Activated T-helper 17 cell treated with anti-CD3 and anti-CD28 coated beads, Interleukin-2, amount 50 U/mL, for 72 hours (primary cell): ENCODE measurements at regions not wholly inside any gene's neighbourhood (a gene's known extent, or its start where the extent isn't known, plus 50 kb on each side); places are given as distances from the start of the nearest gene placed in this dataset.
"Not testable (repeated sequence)": the region's sequence is repeated elsewhere in the genome, so short reads cannot be mapped to it uniquely, and the experiment has no call there.

Source experiments
- ATAC-seq: fragments of 150-1000 bp; cut with Tn5 transposase; replicated peaks from 2 replicates; pipeline ENCODE4 v1.10.0; 2021; ENCODE audit warnings: mild to moderate bottlenecking, moderate library complexity
- H3K27ac Mint-ChIP-seq: one replicate; pipeline ENCODE4 v1.8.0; 2022; ENCODE audit warnings: mixed read lengths
- H3K27me3 Mint-ChIP-seq: one replicate; pipeline ENCODE4 v1.8.0; 2022; ENCODE audit warnings: mixed read lengths
- H3K36me3 Mint-ChIP-seq: one replicate; pipeline ENCODE4 v1.8.0; 2022; ENCODE audit warnings: low read depth, mild to moderate bottlenecking, mixed read lengths
- H3K4me1 Mint-ChIP-seq: one replicate; pipeline ENCODE4 v1.8.0; 2022; ENCODE audit warnings: mixed read lengths
- H3K4me3 Mint-ChIP-seq: one replicate; pipeline ENCODE4 v1.8.0; 2022; ENCODE audit warnings: mild to moderate bottlenecking, mixed read lengths
- H3K9me3 Mint-ChIP-seq: one replicate; pipeline ENCODE4 v1.8.0; 2022; ENCODE audit warnings: mixed read lengths

DNA sequence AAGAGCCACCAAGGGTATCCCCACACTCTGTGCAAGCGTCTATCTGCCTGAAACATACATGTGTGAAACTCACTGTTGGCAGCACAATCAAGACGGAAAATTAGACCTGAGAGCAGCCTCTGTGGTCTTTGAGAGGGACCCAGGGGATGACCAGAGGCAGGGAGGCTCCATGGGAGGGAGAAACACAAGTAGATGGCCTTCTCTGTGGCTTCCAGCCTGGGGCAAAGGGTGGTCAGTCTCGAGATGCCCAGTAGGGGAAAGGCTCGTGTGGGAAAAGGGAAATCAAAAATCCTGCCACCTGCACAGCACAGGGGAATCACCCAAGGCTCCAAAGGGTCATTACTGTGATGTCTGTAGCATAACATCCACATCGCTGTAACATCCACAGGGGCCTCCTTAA is 823.3 kb downstream of the KCNJ18 start:
- no peak for ATAC-seq
- no peak overlapping the region for H3K4me3 Mint-ChIP-seq
- peaks cover 14% of the 10 kb centered on the region for H3K9me3 Mint-ChIP-seq
- no peaks in the 10 kb centered on the region for H3K4me1 Mint-ChIP-seq
- H3K27me3 Mint-ChIP-seq: no peaks in the 10 kb centered on the region
- no peak overlapping the region for H3K27ac Mint-ChIP-seq
- H3K36me3 Mint-ChIP-seq: no peaks in the 10 kb centered on the region

DNA sequence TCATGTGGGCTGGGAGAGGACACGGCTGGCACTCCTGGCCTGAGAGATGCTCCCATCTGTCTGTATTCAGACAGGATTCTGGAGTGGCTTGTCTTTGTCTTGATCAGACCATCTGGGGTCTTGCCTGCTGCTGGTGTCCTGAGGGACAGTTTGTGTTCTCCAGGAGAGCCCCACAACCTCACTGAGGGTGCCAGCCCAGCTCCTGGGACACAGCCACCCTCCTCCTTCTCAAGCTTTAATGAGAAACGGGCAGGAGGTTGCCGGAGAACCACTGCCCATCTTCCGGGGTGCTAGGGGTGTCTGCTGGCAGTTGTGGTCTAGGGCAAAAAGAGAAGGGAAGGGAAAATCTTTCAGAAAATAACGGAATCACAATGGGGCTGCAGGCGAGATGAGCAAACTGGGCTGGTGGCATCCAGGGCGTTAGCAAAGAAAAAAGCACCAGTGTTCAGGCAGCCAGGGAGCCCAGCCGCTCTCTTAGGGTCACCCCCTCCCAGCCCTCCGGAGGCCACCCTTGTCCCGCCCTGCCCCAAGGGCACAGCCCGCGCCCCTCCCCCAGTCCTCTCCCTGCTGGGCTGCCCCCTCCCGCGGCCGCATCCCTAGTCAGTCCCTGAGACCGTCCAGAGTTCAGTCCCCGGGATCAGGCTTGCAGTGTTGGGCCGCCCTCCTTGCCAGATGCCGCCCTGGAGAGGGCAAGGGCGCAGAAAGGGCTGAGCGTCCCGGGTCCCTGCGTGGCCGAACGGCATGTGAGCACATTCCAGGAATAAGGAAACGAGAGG is 824.7 kb downstream of the KCNJ18 start:
- no peaks in the 10 kb centered on the region for H3K27me3 Mint-ChIP-seq
- no peaks in the 10 kb centered on the region for H3K36me3 Mint-ChIP-seq
- no peak for ATAC-seq
- no peak overlapping the region for H3K4me3 Mint-ChIP-seq
- H3K4me1 Mint-ChIP-seq: no peaks in the 10 kb centered on the region
- no peak overlapping the region for H3K27ac Mint-ChIP-seq
- H3K9me3 Mint-ChIP-seq: peaks cover 7% of the 10 kb centered on the region

DNA sequence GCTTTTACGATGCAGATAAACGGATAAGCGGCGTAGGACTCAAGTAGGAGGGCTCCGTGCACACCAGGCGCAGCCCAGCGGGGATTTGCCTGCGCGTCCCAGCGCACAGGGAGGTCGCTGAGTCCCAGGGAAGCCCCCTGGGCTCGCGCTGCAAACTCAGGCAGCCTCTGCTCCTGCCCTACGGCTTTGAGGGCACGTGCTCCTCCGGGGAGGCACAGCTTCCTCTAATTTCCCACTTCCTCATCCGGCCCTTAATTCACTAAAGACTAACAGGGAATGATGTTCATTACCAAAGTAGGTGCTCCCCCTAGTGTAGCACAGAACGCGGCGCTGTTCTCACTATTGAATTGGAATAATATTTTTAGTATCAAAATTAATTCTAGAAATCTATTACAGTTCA is 825.4 kb downstream of the KCNJ18 start:
- Mint-ChIP-seq H3K36me3 (no peaks in the 10 kb centered on the region), H3K27ac (no peak overlapping the region), H3K4me1 (no peaks in the 10 kb centered on the region), H3K9me3 (peaks cover 7% of the 10 kb centered on the region), H3K4me3 (no peak overlapping the region), H3K27me3 (no peaks in the 10 kb centered on the region)
- no peak for ATAC-seq

DNA sequence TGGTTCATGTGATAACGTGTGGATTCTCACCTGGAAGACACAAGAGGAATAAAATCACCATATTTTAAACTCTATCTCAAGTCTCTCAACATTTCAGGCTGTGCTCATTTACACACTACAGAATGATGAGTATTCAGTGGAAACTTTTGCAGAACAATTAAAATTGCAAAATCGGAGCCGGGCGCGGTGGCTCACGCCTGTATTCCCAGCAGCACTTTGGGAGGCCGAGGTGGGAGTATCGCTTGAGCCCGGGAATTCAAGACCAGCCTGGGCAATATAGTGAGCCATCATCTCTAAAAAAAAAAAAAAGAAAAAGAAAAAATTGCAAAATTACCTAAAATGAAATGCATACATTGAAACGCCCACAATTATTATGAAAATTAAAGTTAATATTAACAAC is 825.9 kb downstream of the KCNJ18 start:
- Mint-ChIP-seq H3K27me3 (no peaks in the 10 kb centered on the region), H3K4me1 (no peaks in the 10 kb centered on the region), H3K36me3 (no peaks in the 10 kb centered on the region), H3K4me3 (no peak overlapping the region), H3K27ac (no peak overlapping the region), H3K9me3 (peaks cover 7% of the 10 kb centered on the region)
- ATAC-seq: no peak

DNA sequence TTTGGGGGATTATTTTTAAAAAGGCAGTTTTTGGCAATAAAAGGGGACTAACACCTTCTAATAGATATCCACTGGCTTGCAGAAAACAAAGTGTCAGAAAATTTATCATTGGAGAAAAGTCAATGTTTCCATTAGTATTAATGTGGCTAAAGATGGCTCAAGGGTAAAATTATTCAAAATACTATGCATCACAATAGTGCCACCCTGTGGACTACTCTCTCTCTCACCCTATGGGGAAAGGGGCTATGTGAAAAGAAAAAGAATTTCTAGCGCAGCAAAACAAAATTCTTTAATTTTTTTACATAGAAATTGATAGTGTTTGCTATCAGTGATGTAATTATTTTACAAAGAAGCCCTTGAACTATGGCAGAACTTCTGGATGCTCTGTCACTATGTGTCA is 856.5 kb downstream of the KCNJ18 start:
- not testable (repeated sequence) for ATAC-seq, H3K27ac Mint-ChIP-seq, H3K4me1 Mint-ChIP-seq, H3K9me3 Mint-ChIP-seq, H3K4me3 Mint-ChIP-seq, H3K27me3 Mint-ChIP-seq, H3K36me3 Mint-ChIP-seq

DNA sequence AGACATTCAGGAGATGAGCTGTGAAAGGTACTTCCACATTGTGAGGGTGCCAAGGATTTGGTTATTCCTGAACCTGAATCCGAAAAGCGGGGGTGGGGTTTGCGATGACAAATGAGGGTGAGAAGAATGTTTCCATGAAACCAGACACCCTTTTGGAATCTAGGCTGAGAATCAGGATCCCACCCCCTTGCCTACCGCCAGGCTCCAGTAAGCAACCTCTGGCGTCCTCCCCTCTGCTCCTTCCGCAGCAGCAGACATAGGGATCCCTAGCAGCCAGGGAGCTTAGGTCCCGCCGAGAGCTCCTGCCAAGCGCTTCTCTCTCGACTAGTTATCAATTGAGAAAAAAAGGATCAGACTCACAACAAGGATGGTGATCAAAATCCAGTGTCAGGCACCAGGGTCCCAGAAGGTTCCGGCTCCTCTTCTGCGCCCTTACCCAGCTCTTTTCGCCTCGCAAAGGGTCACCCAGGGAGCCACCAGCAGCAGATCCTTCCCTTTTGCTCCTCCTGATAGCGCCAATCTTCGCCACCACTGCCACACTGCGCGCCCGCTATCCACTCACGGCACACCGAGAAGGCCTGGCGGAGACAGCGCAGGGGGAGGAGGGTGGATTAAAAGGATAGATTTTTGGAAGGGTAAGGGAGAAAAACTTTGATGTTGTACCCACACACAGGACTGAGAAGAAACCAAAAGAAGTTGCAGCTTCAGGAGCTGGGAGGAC is 859.5 kb downstream of the KCNJ18 start:
- H3K27ac Mint-ChIP-seq, ATAC-seq, H3K36me3 Mint-ChIP-seq, H3K27me3 Mint-ChIP-seq, H3K4me1 Mint-ChIP-seq, H3K9me3 Mint-ChIP-seq, H3K4me3 Mint-ChIP-seq: not testable (repeated sequence)

DNA sequence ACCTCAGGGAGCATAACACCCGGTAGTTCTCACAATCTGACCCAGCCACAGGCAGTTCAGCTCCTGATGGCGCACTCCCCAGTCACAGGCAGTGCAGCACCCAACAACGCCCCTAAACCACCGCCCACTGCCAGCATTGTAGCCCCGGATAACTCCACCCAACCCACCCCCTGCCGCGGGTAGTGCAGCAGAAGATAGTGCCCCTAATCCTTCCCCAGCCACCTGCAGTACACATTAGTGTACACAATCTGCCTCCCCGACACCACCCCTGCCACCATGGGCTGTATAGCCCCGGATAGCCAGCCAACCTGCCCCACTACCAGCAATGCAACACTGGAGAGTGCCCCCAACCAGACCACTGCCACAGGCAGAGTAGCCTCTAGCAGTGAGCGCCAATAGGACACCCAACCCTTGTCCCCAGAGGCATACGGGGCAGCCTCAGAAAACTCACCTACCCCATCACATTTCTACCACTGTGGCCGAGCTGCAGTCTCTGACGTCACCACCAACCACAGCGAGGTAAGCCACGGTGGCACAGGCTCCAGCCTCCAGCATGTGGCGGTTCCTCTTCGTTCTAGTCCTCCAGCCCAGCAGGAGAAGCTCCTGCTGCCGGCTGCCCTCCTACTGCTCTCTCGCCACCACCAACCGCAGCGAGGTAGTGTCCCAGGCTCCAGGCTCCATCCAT is 877.3 kb downstream of the KCNJ18 start:
- no peak overlapping the region for H3K27ac Mint-ChIP-seq
- H3K27me3 Mint-ChIP-seq: no peaks in the 10 kb centered on the region
- H3K4me1 Mint-ChIP-seq: no peaks in the 10 kb centered on the region
- H3K9me3 Mint-ChIP-seq: peaks cover 18% of the 10 kb centered on the region
- no peak for ATAC-seq
- no peaks in the 10 kb centered on the region for H3K36me3 Mint-ChIP-seq
- no peak overlapping the region for H3K4me3 Mint-ChIP-seq

DNA sequence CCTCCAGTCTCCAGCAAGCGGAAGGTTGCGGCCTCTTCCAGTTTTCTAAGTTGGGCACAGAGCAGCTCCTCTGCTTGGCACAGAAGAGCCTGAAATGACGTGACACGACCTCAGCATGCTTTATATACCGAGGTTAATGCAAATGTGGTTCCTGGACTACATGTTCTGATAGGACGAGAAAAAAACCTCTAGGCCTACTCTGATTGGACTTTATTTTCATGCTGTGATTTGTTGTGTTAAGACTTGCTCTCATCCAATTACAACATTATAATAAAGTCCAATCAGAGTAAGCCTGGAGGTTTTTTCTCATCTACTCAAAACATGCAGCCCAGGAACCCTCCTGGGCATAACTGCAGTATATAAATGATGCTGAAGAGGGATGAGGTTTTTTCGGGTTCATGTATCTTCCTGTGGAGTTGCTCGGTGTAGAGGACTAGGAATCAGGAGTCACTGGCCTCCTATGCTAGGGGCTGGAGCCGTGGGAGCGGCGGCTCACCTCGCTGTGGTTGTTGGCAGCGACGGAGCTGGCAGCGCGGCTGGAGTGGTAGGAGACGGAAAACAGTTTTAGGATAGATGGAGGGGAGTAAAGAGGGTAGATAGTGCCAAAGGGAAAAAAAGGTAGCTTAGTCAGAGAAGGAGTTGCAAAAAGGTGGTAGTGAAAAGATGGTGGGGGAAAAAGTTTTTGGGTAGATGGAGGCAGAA is 878.0 kb downstream of the KCNJ18 start:
- Mint-ChIP-seq H3K9me3 (peaks cover 18% of the 10 kb centered on the region), H3K36me3 (no peaks in the 10 kb centered on the region), H3K4me3 (no peak overlapping the region), H3K4me1 (no peaks in the 10 kb centered on the region), H3K27ac (no peak overlapping the region), H3K27me3 (no peaks in the 10 kb centered on the region)
- no peak for ATAC-seq

DNA sequence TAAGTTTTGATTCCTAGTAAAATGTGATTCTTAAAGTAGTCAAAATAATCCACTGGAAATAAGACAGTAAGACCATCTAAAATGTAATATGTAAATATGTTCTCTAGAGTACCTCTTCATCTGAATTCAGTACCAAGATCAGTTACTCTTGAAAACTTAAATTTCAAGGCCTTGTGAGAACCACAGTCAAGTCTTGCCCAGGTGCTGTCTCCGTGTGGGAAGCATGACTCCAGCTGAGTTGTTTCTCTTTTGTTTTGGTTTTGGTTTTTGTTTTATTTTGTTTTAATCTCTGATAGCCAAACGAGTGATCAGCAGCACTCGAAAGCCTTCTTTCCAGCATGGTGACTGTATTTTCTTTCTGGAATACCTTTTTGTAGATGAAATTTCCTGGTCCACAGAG is 907.0 kb downstream of the KCNJ18 start:
- H3K27me3 Mint-ChIP-seq: no peaks in the 10 kb centered on the region
- no peaks in the 10 kb centered on the region for H3K36me3 Mint-ChIP-seq
- H3K4me1 Mint-ChIP-seq: no peaks in the 10 kb centered on the region
- no peak for ATAC-seq
- no peak overlapping the region for H3K4me3 Mint-ChIP-seq
- peaks cover 5% of the 10 kb centered on the region for H3K9me3 Mint-ChIP-seq
- no peak overlapping the region for H3K27ac Mint-ChIP-seq

DNA sequence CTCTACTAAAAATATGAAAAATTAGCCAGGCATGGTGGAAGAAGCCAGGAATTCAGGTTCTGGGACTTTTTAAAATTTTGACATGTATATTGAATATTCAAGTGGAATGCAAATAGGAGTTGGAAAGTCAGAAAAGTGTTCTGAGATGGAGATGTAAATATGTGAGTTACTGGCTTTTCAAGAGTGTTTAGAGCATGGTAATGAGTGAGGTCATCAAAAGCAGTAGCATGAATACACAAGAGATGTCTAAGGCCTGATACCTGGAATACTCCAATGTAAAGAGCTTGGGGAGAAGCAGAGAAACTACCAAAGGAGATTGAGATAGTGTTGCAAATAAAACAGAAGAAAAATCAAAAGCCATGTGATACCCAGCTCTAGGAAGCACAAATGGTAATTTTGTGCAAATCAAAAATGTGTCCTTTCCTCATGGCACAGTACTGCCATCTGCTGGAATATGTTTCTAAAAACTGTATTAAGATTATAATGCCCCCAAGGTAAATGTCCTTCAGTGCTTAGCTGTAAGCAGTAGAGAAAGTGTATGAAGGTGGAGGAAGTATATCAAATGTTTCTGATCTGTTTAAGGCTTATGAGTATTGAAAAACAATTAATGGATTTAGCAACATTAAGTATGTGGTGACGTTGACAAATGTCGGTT is 908.4 kb downstream of the KCNJ18 start:
- Mint-ChIP-seq H3K9me3 (peaks cover 5% of the 10 kb centered on the region), H3K4me3 (no peak overlapping the region), H3K27ac (no peak overlapping the region), H3K36me3 (no peaks in the 10 kb centered on the region), H3K27me3 (no peaks in the 10 kb centered on the region), H3K4me1 (no peaks in the 10 kb centered on the region)
- no peak for ATAC-seq
